GOT3 (cell line): ENCODE measurements at regions not wholly inside any gene's neighbourhood (a gene's known extent, or its start where the extent isn't known, plus 50 kb on each side); places are given as distances from the start of the nearest gene placed in this dataset.

ENCODE experiments used
- DNase-seq: peaks from one replicate; lab custom pipeline; 2025; ENCODE audit warnings: mixed read lengths; lab: John Stamatoyannopoulos, UW

- DNase-seq = no peak
Measured at GRCh38 chr12:130102266-130102665, 60.0 kb upstream of the FZD10 start.

- no peak for DNase-seq
Measured at GRCh38 chr12:130104571-130105106, 57.6 kb upstream of the FZD10 start.

- DNase-seq = no peak
Measured at GRCh38 chr12:130109062-130109945, 53.0 kb upstream of the FZD10 start.

GRCh38 chr12:130110914-130111313 lies 51.4 kb upstream of the FZD10 start:
- no peak for DNase-seq

- no peak for DNase-seq
Measured at GRCh38 chr12:130111965-130112496, 50.2 kb upstream of the FZD10 start.
